ENCODE measurements at regions not wholly inside any gene's neighbourhood (a gene's known extent, or its start where the extent isn't known, plus 50 kb on each side); places are given as distances from the start of the nearest gene placed in this dataset.
"Not testable (repeated sequence)": the region's sequence is repeated elsewhere in the genome, so short reads cannot be mapped to it uniquely, and the experiment has no call there.

- no peaks in the 10 kb centered on the region for H3K9me3 ChIP-seq (ENCODE audit: control insufficient read depth, low read depth, low read length)
- peak; percentile 33 to 52 for DNase-seq
- no peaks in the 10 kb centered on the region for H3K27me3 ChIP-seq (ENCODE audit: control insufficient read depth, insufficient read depth, low read length)
- WGBS (ENCODE audit: insufficient coverage, low lambda C conversion rate), result no CpG with 5 or more reads among the region's 2 CpGs
- no peak overlapping the region for H3K27ac ChIP-seq (ENCODE audit: low read length)
- no peak overlapping the region for H3K4me3 ChIP-seq (ENCODE audit: low read length)
- no peaks in the 10 kb centered on the region for H3K36me3 ChIP-seq (ENCODE audit: control insufficient read depth, insufficient read depth, low read length)
- no peaks in the 10 kb centered on the region for H3K4me1 ChIP-seq (ENCODE audit: control insufficient read depth, insufficient read depth, low read length)
These were observed 123.4 kb upstream of the MB21D2 start for GRCh38 chr3:193040836-193041672.

GRCh38 chr3:193046371-193046770 is 128.7 kb upstream of the MB21D2 start:
- no peak overlapping the region for H3K27ac ChIP-seq (ENCODE audit: low read length)
- no peak overlapping the region for H3K4me3 ChIP-seq (ENCODE audit: low read length)
- no peaks in the 10 kb centered on the region for H3K9me3 ChIP-seq (ENCODE audit: control insufficient read depth, low read depth, low read length)
- no peaks in the 10 kb centered on the region for H3K27me3 ChIP-seq (ENCODE audit: control insufficient read depth, insufficient read depth, low read length)
- DNase-seq, result peak; percentile 1 to 55
- WGBS (ENCODE audit: insufficient coverage, low lambda C conversion rate), result no CpG with 5 or more reads among the region's 5 CpGs
- H3K36me3 ChIP-seq (ENCODE audit: control insufficient read depth, insufficient read depth, low read length), result no peaks in the 10 kb centered on the region
- H3K4me1 ChIP-seq (ENCODE audit: control insufficient read depth, insufficient read depth, low read length), result no peaks in the 10 kb centered on the region

- H3K4me3 ChIP-seq (ENCODE audit: low read length); H3K36me3 ChIP-seq (ENCODE audit: control insufficient read depth, insufficient read depth, low read length); H3K27ac ChIP-seq (ENCODE audit: low read length); H3K9me3 ChIP-seq (ENCODE audit: control insufficient read depth, low read depth, low read length); DNase-seq; H3K4me1 ChIP-seq (ENCODE audit: control insufficient read depth, insufficient read depth, low read length); H3K27me3 ChIP-seq (ENCODE audit: control insufficient read depth, insufficient read depth, low read length): not testable (repeated sequence)
- WGBS (ENCODE audit: insufficient coverage, low lambda C conversion rate), result no CpG with 5 or more reads among the region's 1 CpG
These were observed 129.8 kb upstream of the MB21D2 start for GRCh38 chr3:193047461-193047860.

GRCh38 chr3:193048127-193048526 is 130.5 kb upstream of the MB21D2 start:
- Histone ChIP-seq H3K4me3 (ENCODE audit: low read length) (no peak overlapping the region), H3K36me3 (ENCODE audit: control insufficient read depth, insufficient read depth, low read length) (no peaks in the 10 kb centered on the region), H3K4me1 (ENCODE audit: control insufficient read depth, insufficient read depth, low read length) (no peaks in the 10 kb centered on the region), H3K27ac (ENCODE audit: low read length) (no peak overlapping the region), H3K27me3 (ENCODE audit: control insufficient read depth, insufficient read depth, low read length) (no peaks in the 10 kb centered on the region), H3K9me3 (ENCODE audit: control insufficient read depth, low read depth, low read length) (no peaks in the 10 kb centered on the region)
- no CpG with 5 or more reads among the region's 1 CpG for WGBS (ENCODE audit: insufficient coverage, low lambda C conversion rate)
- DNase-seq, result no peak

- no peaks in the 10 kb centered on the region for H3K4me1 ChIP-seq (ENCODE audit: control insufficient read depth, insufficient read depth, low read length)
- H3K27me3 ChIP-seq (ENCODE audit: control insufficient read depth, insufficient read depth, low read length), result no peaks in the 10 kb centered on the region
- H3K9me3 ChIP-seq (ENCODE audit: control insufficient read depth, low read depth, low read length), result no peaks in the 10 kb centered on the region
- DNase-seq, result no peak
- WGBS (ENCODE audit: insufficient coverage, low lambda C conversion rate), result 67% methylated on average over 1 of the region's 4 CpGs
- no peaks in the 10 kb centered on the region for H3K36me3 ChIP-seq (ENCODE audit: control insufficient read depth, insufficient read depth, low read length)
- no peak overlapping the region for H3K4me3 ChIP-seq (ENCODE audit: low read length)
- no peak overlapping the region for H3K27ac ChIP-seq (ENCODE audit: low read length)
These were observed 132.3 kb upstream of the MB21D2 start for GRCh38 chr3:193049935-193050334.

- no peak for DNase-seq
- WGBS (ENCODE audit: insufficient coverage, low lambda C conversion rate), result 97% methylated on average over 3 of the region's 4 CpGs
These were observed 133.7 kb upstream of the MB21D2 start for GRCh38 chr3:193051314-193051713.

GRCh38 chr3:193052354-193053045 is 134.8 kb upstream of the MB21D2 start:
- no peak for DNase-seq
- H3K27me3 ChIP-seq (ENCODE audit: control insufficient read depth, insufficient read depth, low read length), result no peaks in the 10 kb centered on the region
- H3K36me3 ChIP-seq (ENCODE audit: control insufficient read depth, insufficient read depth, low read length), result no peaks in the 10 kb centered on the region
- H3K4me3 ChIP-seq (ENCODE audit: low read length), result no peak overlapping the region
- no peaks in the 10 kb centered on the region for H3K9me3 ChIP-seq (ENCODE audit: control insufficient read depth, low read depth, low read length)
- H3K27ac ChIP-seq (ENCODE audit: low read length), result no peak overlapping the region
- WGBS (ENCODE audit: insufficient coverage, low lambda C conversion rate), result 100% methylated on average over 1 of the region's 8 CpGs
- no peaks in the 10 kb centered on the region for H3K4me1 ChIP-seq (ENCODE audit: control insufficient read depth, insufficient read depth, low read length)

More at GRCh38 chr3:193051314-193051713, 133.7 kb upstream of the MB21D2 start:
- no peak overlapping the region for H3K27ac ChIP-seq (ENCODE audit: low read length)
- no peaks in the 10 kb centered on the region for H3K9me3 ChIP-seq (ENCODE audit: control insufficient read depth, low read depth, low read length)
- no peaks in the 10 kb centered on the region for H3K27me3 ChIP-seq (ENCODE audit: control insufficient read depth, insufficient read depth, low read length)
- no peaks in the 10 kb centered on the region for H3K4me1 ChIP-seq (ENCODE audit: control insufficient read depth, insufficient read depth, low read length)
- H3K36me3 ChIP-seq (ENCODE audit: control insufficient read depth, insufficient read depth, low read length), result no peaks in the 10 kb centered on the region
- H3K4me3 ChIP-seq (ENCODE audit: low read length), result no peak overlapping the region

GRCh38 chr3:193053046-193053435 is 135.4 kb upstream of the MB21D2 start:
- Histone ChIP-seq H3K4me3 (ENCODE audit: low read length) (no peak overlapping the region), H3K27ac (ENCODE audit: low read length) (no peak overlapping the region), H3K36me3 (ENCODE audit: control insufficient read depth, insufficient read depth, low read length) (no peaks in the 10 kb centered on the region), H3K9me3 (ENCODE audit: control insufficient read depth, low read depth, low read length) (no peaks in the 10 kb centered on the region), H3K27me3 (ENCODE audit: control insufficient read depth, insufficient read depth, low read length) (no peaks in the 10 kb centered on the region), H3K4me1 (ENCODE audit: control insufficient read depth, insufficient read depth, low read length) (no peaks in the 10 kb centered on the region)
- no peak for DNase-seq

- Histone ChIP-seq H3K36me3 (ENCODE audit: control insufficient read depth, insufficient read depth, low read length) (no peaks in the 10 kb centered on the region), H3K27ac (ENCODE audit: low read length) (no peak overlapping the region), H3K27me3 (ENCODE audit: control insufficient read depth, insufficient read depth, low read length) (no peaks in the 10 kb centered on the region), H3K4me1 (ENCODE audit: control insufficient read depth, insufficient read depth, low read length) (no peaks in the 10 kb centered on the region), H3K9me3 (ENCODE audit: control insufficient read depth, low read depth, low read length) (no peaks in the 10 kb centered on the region), H3K4me3 (ENCODE audit: low read length) (no peak overlapping the region)
- 100% methylated on average over 1 of the region's 10 CpGs for WGBS (ENCODE audit: insufficient coverage, low lambda C conversion rate)
- DNase-seq, result no peak
These were observed 137.7 kb upstream of the MB21D2 start for GRCh38 chr3:193055352-193055751.

GRCh38 chr3:193057616-193058015 is 140.0 kb upstream of the MB21D2 start:
- no CpG with 5 or more reads among the region's 2 CpGs for WGBS (ENCODE audit: insufficient coverage, low lambda C conversion rate)
- Histone ChIP-seq H3K4me3 (ENCODE audit: low read length) (no peak overlapping the region), H3K27me3 (ENCODE audit: control insufficient read depth, insufficient read depth, low read length) (no peaks in the 10 kb centered on the region), H3K36me3 (ENCODE audit: control insufficient read depth, insufficient read depth, low read length) (no peaks in the 10 kb centered on the region), H3K4me1 (ENCODE audit: control insufficient read depth, insufficient read depth, low read length) (no peaks in the 10 kb centered on the region), H3K27ac (ENCODE audit: low read length) (no peak overlapping the region), H3K9me3 (ENCODE audit: control insufficient read depth, low read depth, low read length) (no peaks in the 10 kb centered on the region)
- DNase-seq, result no peak

Measured in large intestine (tissue), 3 donors.